ENCODE measurements at regions not wholly inside any gene's neighbourhood (a gene's known extent, or its start where the extent isn't known, plus 50 kb on each side); places are given as distances from the start of the nearest gene placed in this dataset.

- TF ChIP-seq EZH2 (IDR thresholded peaks at IDR 0.05; ENCODE audit: borderline replicate concordance, low read depth, low read length, severe bottlenecking): no peak
- TF ChIP-seq, protein P1, sequence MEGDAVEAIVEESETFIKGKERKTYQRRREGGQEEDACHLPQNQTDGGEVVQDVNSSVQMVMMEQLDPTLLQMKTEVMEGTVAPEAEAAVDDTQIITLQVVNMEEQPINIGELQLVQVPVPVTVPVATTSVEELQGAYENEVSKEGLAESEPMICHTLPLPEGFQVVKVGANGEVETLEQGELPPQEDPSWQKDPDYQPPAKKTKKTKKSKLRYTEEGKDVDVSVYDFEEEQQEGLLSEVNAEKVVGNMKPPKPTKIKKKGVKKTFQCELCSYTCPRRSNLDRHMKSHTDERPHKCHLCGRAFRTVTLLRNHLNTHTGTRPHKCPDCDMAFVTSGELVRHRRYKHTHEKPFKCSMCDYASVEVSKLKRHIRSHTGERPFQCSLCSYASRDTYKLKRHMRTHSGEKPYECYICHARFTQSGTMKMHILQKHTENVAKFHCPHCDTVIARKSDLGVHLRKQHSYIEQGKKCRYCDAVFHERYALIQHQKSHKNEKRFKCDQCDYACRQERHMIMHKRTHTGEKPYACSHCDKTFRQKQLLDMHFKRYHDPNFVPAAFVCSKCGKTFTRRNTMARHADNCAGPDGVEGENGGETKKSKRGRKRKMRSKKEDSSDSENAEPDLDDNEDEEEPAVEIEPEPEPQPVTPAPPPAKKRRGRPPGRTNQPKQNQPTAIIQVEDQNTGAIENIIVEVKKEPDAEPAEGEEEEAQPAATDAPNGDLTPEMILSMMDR (IDR thresholded peaks at IDR 0.05; ENCODE audit: borderline replicate concordance, extremely low read depth, low read length, poor library complexity, severe bottlenecking): no peak
These were observed 625.1 kb downstream of the TYW1 start for GRCh38 chr7:67621704-67622103.

Measured in DND-41 (cell line).